Neural progenitor cell (in vitro differentiated cells): ENCODE measurements at regions not wholly inside any gene's neighbourhood (a gene's known extent, or its start where the extent isn't known, plus 50 kb on each side); places are given as distances from the start of the nearest gene placed in this dataset.

Experiments used
- DNase-seq: peaks from one replicate; pipeline ENCODE4 v3.0.0-alpha.2; 2016; ENCODE audit warnings: low spot score
- H2AFZ ChIP-seq: fragments of 200-600 bp; sonication (generic); replicated peaks from 2 replicates; pipeline ENCODE4 v1.6.1; 2016; ENCODE audit warnings: antibody characterized with exemption
- H3F3A ChIP-seq: fragments of 200-600 bp; sonication (generic); 2 replicates; pipeline ENCODE4 v1.6.1; 2016; ENCODE audit warnings: antibody characterized with exemption, low read depth
- H3K27ac ChIP-seq: fragments of 200-600 bp; sonication (generic); 2 replicates; pipeline ENCODE4 v1.5.1; 2016; ENCODE audit warnings: mild to moderate bottlenecking
- H3K27me3 ChIP-seq: fragments of 200-600 bp; sonication (generic); 2 replicates; pipeline ENCODE4 v1.6.1; 2016; ENCODE audit warnings: mild to moderate bottlenecking, moderate library complexity
- H3K36me3 ChIP-seq: fragments of 200-600 bp; sonication (generic); 2 replicates; pipeline ENCODE4 v1.5.1; 2016
- H3K4me1 ChIP-seq: fragments of 200-600 bp; sonication (generic); 2 replicates; pipeline ENCODE4 v1.6.1; 2016; ENCODE audit warnings: mixed run types
- H3K4me2 ChIP-seq: fragments of 200-600 bp; sonication (generic); 2 replicates; pipeline ENCODE4 v1.6.1; 2016
- H3K4me3 ChIP-seq: fragments of 200-600 bp; sonication (generic); 2 replicates; pipeline ENCODE4 v1.5.1; 2016
- H3K79me2 ChIP-seq: fragments of 200-600 bp; sonication (generic); 2 replicates; pipeline ENCODE4 v1.6.1; 2016; ENCODE audit warnings: low read depth
- H3K9ac ChIP-seq: fragments of 200-600 bp; sonication (generic); 2 replicates; pipeline ENCODE4 v1.6.1; 2016
- H3K9me3 ChIP-seq: fragments of 200-600 bp; sonication (generic); 2 replicates; pipeline ENCODE4 v1.5.1; 2016; ENCODE audit warnings: low read depth
- H4K20me1 ChIP-seq: fragments of 200-600 bp; sonication (generic); 2 replicates; pipeline ENCODE4 v1.6.1; 2016; ENCODE audit warnings: low read depth
- H3K27ac Mint-ChIP-seq: 3 replicates; pipeline ENCODE4 v1.8.0; 2021; ENCODE audit warnings: mixed read lengths
- H3K27me3 Mint-ChIP-seq: 2 replicates; pipeline ENCODE4 v1.8.0; 2022; ENCODE audit warnings: low read depth, mild to moderate bottlenecking, inconsistent platforms, moderate library complexity, mixed read lengths; ENCODE audit not compliant: insufficient read depth
- H3K36me3 Mint-ChIP-seq: 3 replicates; pipeline ENCODE4 v1.8.0; 2021; ENCODE audit warnings: mixed read lengths
- H3K4me1 Mint-ChIP-seq: 3 replicates; pipeline ENCODE4 v1.8.0; 2021; ENCODE audit warnings: mixed read lengths
- H3K4me3 Mint-ChIP-seq: 3 replicates; pipeline ENCODE4 v1.8.0; 2021; ENCODE audit warnings: mild to moderate bottlenecking, moderate library complexity, mixed read lengths
- H3K9me3 Mint-ChIP-seq: 3 replicates; pipeline ENCODE4 v1.8.0; 2020; ENCODE audit warnings: mixed read lengths
- CTCF ChIP-seq: fragments of 200-600 bp; sonication (generic); IDR thresholded peaks from 2 replicates; pipeline ENCODE4 v1.5.1; 2017; ENCODE audit warnings: antibody characterized with exemption, mild to moderate bottlenecking
- EZH2 ChIP-seq: fragments of 200-600 bp; sonication (generic); IDR thresholded peaks from 2 replicates; pipeline ENCODE4 v1.6.1; 2017; ENCODE audit warnings: antibody characterized with exemption, mild to moderate bottlenecking, moderate library complexity
- EZH2phosphoT487 ChIP-seq: fragments of 200-600 bp; sonication (generic); IDR thresholded peaks from 2 replicates; pipeline ENCODE4 v1.6.1; 2017; ENCODE audit warnings: antibody characterized with exemption

- H3K27me3 Mint-ChIP-seq: peaks cover 8% of the 10 kb centered on the region
- no peaks in the 10 kb centered on the region for H3K9me3 ChIP-seq
- no peak for DNase-seq
- H3K4me3 ChIP-seq: no peak overlapping the region
- no peak overlapping the region for H3K27ac Mint-ChIP-seq
- H3K9ac ChIP-seq: no peak overlapping the region
- no peaks in the 10 kb centered on the region for H3K36me3 Mint-ChIP-seq
- H3F3A ChIP-seq: no peaks in the 10 kb centered on the region
- no peaks in the 10 kb centered on the region for H3K27me3 ChIP-seq
- H3K79me2 ChIP-seq: no peaks in the 10 kb centered on the region
- H4K20me1 ChIP-seq: no peaks in the 10 kb centered on the region
- H3K4me2 ChIP-seq: no peak overlapping the region
- H3K9me3 Mint-ChIP-seq: peaks cover 17% of the 10 kb centered on the region
- TF ChIP-seq EZH2 (no peak), EZH2phosphoT487 (no peak), CTCF (no peak)
- H3K36me3 ChIP-seq: no peaks in the 10 kb centered on the region
- H3K27ac ChIP-seq: no peak overlapping the region
- no peak overlapping the region for H3K4me3 Mint-ChIP-seq
- no peaks in the 10 kb centered on the region for H3K4me1 ChIP-seq
- no peak overlapping the region for H2AFZ ChIP-seq
- no peaks in the 10 kb centered on the region for H3K4me1 Mint-ChIP-seq
Measured at GRCh38 chr2:220127876-220128275, 500.4 kb downstream of the SLC4A3 start.

DNA sequence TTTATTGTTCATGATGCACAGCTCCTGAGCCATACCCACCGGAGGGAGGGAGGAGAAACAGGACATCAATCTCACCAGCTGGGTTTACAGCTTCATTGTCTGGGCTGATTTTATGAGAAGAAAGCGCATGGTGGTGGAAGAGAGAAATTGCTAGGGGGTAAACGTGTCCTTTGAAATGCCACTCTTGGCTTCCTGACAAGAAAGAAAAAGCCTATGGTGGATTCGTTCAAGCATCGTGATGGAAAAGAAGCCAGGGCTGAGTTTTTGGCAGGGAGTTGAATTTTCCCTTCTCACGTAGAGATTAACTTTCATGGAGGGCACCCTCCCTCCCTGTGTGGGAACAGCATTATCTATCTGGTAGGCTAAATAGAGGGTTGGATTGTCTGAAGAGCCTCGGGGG lies 502.0 kb downstream of the SLC4A3 start:
- Histone ChIP-seq H4K20me1 (no peaks in the 10 kb centered on the region), H3K79me2 (no peaks in the 10 kb centered on the region), H3K9ac (no peak overlapping the region), H3K36me3 (no peaks in the 10 kb centered on the region), H3K9me3 (no peaks in the 10 kb centered on the region), H3K27ac (no peak overlapping the region), H3F3A (no peaks in the 10 kb centered on the region), H3K27me3 (no peaks in the 10 kb centered on the region), H3K4me3 (no peak overlapping the region), H3K4me1 (no peaks in the 10 kb centered on the region), H2AFZ (no peak overlapping the region), H3K4me2 (peak overlapping the region; percentile 40)
- TF ChIP-seq CTCF (no peak), EZH2phosphoT487 (no peak), EZH2 (no peak)
- H3K27ac Mint-ChIP-seq: no peak overlapping the region
- H3K36me3 Mint-ChIP-seq: no peaks in the 10 kb centered on the region
- H3K27me3 Mint-ChIP-seq: peaks cover 11% of the 10 kb centered on the region
- peaks cover 17% of the 10 kb centered on the region for H3K9me3 Mint-ChIP-seq
- H3K4me1 Mint-ChIP-seq: no peaks in the 10 kb centered on the region
- no peak for DNase-seq
- no peak overlapping the region for H3K4me3 Mint-ChIP-seq

GRCh38 chr2:220134756-220135534 lies 507.5 kb downstream of the SLC4A3 start:
- Histone ChIP-seq H4K20me1 (no peaks in the 10 kb centered on the region), H3K9ac (no peak overlapping the region), H3K9me3 (no peaks in the 10 kb centered on the region), H3K4me1 (no peaks in the 10 kb centered on the region), H3K4me2 (no peak overlapping the region), H3K27ac (no peak overlapping the region), H2AFZ (no peak overlapping the region), H3F3A (no peaks in the 10 kb centered on the region), H3K79me2 (no peaks in the 10 kb centered on the region), H3K36me3 (no peaks in the 10 kb centered on the region), H3K4me3 (no peak overlapping the region), H3K27me3 (no peaks in the 10 kb centered on the region)
- Mint-ChIP-seq H3K4me3 (no peak overlapping the region), H3K27ac (no peak overlapping the region), H3K4me1 (no peaks in the 10 kb centered on the region), H3K27me3 (peaks cover 11% of the 10 kb centered on the region), H3K9me3 (peaks cover 15% of the 10 kb centered on the region), H3K36me3 (no peaks in the 10 kb centered on the region)
- DNase-seq: no peak
- TF ChIP-seq EZH2phosphoT487: no peak
- TF ChIP-seq EZH2: no peak
- TF ChIP-seq CTCF: no peak
